GM06990 (cell line): ENCODE measurements at regions not wholly inside any gene's neighbourhood (a gene's known extent, or its start where the extent isn't known, plus 50 kb on each side); places are given as distances from the start of the nearest gene placed in this dataset.

Source experiments
- DNase-seq: peaks from one replicate; pipeline ENCODE4 v3.0.0-alpha.2; 2011; ENCODE audit not compliant: insufficient read length; ENCODE audit errors: extremely low read depth
- H3K27me3 ChIP-seq: replicated peaks from 2 replicates; pipeline ENCODE4 v1.6.0; 2011; ENCODE audit warnings: low read length; ENCODE audit not compliant: control insufficient read depth, insufficient read depth
- H3K36me3 ChIP-seq: 2 replicates; pipeline ENCODE4 v1.5.1; 2011; ENCODE audit warnings: low read length; ENCODE audit not compliant: control insufficient read depth, insufficient read depth
- H3K4me3 ChIP-seq: replicated peaks from 2 replicates; pipeline ENCODE4 v1.5.1; 2011; ENCODE audit warnings: low read depth, mild to moderate bottlenecking, control low read depth, low read length
- TF ChIP-seq, protein P1 (sequence below): IDR thresholded peaks from 2 replicates; pipeline ENCODE4 v1.5.1; 2011; ENCODE audit warnings: low read length, control low read depth, mild to moderate bottlenecking, inconsistent platforms; ENCODE audit not compliant: insufficient read depth, poor library complexity, severe bottlenecking

DNA sequence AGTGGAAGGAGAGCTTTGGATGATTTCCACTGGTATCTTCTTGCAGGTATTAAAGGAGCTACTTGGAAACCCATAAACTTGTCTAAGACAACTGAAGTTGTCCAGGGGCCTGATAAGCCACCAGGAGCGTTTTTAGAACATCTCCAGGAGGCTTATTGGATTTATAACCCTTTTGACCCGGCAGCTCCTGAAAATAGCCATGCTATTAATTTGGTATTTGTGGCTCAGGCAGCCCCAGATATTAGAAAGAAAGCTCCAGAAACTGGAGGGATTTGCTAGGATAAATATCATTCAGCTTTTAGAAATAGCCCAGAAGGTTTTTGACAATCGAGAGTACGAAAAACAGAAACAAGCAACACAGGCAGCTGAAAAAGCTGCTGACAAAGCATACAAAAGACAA lies 461.0 kb upstream of the HTR1E start:
- H3K27me3 ChIP-seq = no peaks in the 10 kb centered on the region
- no peak overlapping the region for H3K4me3 ChIP-seq
- TF ChIP-seq, protein P1, sequence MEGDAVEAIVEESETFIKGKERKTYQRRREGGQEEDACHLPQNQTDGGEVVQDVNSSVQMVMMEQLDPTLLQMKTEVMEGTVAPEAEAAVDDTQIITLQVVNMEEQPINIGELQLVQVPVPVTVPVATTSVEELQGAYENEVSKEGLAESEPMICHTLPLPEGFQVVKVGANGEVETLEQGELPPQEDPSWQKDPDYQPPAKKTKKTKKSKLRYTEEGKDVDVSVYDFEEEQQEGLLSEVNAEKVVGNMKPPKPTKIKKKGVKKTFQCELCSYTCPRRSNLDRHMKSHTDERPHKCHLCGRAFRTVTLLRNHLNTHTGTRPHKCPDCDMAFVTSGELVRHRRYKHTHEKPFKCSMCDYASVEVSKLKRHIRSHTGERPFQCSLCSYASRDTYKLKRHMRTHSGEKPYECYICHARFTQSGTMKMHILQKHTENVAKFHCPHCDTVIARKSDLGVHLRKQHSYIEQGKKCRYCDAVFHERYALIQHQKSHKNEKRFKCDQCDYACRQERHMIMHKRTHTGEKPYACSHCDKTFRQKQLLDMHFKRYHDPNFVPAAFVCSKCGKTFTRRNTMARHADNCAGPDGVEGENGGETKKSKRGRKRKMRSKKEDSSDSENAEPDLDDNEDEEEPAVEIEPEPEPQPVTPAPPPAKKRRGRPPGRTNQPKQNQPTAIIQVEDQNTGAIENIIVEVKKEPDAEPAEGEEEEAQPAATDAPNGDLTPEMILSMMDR = no peak
- DNase-seq = no peak
- no peaks in the 10 kb centered on the region for H3K36me3 ChIP-seq

DNA sequence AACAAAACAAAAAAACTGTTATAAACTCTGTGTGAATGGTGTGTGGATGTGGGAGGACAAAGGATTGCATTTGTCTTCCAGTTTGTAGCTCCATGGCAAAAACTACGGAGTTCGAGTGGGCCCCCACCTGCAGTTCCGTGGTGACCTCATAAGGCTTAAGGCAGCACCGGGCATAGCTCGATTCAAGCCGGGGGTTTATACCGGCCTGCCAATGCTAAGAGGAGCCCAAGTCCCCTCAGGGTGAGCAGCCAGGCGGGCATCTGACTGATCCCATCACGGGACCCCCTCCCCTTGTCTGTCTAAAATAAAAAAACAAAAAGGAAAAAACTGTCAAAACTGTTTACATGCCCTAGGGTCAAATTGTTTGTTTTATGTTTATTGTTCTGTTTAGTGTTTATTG lies 463.2 kb upstream of the HTR1E start:
- Histone ChIP-seq H3K4me3 (no peak overlapping the region), H3K27me3 (no peaks in the 10 kb centered on the region), H3K36me3 (no peaks in the 10 kb centered on the region)
- TF ChIP-seq, protein P1 = no peak
- no peak for DNase-seq

DNA sequence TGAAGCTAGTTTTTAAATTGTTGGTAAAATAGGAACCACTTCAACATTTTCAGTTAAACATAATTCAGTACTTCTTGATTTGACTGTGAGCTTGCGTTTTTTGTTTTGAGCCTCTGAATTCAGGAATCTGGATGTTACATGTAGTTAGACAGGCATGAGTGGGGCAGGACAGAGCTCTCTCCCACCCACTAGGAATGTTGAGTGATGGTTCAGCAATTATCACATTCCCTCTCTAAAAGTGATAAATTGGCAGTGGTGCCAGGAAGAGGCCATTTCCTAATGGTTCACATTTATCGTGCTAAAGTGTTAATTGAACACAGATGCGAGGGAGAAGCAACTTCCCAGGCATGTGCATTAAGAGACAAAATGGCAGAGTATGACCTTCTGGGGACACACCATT lies 465.5 kb upstream of the HTR1E start:
- Histone ChIP-seq H3K27me3 (no peaks in the 10 kb centered on the region), H3K4me3 (no peak overlapping the region), H3K36me3 (no peaks in the 10 kb centered on the region)
- TF ChIP-seq, protein P1 = no peak
- no peak for DNase-seq

DNA sequence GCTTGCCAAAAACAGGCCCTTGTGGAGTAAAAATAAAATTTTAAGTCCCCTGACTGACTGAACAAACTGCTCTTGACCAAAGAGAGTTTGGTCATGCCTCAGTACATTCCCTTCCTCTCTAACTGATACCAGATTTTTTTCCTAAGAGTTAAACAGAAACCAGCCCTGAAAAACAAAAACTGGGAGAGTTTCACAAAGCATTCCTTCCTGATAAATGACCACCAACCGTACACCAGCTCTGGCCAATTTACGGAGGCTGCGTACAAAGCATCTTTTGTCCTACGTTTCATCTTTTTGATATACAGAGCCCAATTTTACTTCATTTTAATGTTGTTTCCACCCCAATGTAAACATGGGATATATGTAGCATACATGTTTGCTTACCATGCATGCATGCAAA lies 477.4 kb upstream of the HTR1E start:
- no peaks in the 10 kb centered on the region for H3K36me3 ChIP-seq

DNA sequence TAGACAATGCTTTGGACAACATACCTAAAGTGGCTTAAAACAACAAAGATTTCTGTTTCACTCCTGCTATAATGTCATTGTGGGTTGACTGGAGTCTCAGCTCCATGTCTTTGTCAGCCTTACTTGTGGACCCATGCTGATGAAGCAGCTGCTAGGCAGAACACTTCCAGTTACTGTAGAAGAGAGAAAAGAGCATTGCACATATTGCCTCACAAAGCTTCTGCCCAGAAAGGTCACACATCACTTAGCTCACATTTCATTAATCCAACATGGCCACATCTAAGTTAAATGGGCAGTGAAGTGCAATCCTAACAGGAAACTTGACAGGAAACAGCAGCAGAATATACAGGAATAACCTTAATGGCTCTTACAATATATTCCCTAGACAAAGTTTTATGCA lies 480.5 kb upstream of the HTR1E start:
- H3K36me3 ChIP-seq = no peaks in the 10 kb centered on the region
- H3K27me3 ChIP-seq = no peaks in the 10 kb centered on the region
- no peak overlapping the region for H3K4me3 ChIP-seq
- TF ChIP-seq, protein P1 = no peak
- DNase-seq = no peak

More for the DNA sequence above, 477.4 kb upstream of the HTR1E start:
- TF ChIP-seq, protein P1 = no peak
- Histone ChIP-seq H3K4me3 (no peak overlapping the region), H3K27me3 (no peaks in the 10 kb centered on the region)
- DNase-seq = no peak

DNA sequence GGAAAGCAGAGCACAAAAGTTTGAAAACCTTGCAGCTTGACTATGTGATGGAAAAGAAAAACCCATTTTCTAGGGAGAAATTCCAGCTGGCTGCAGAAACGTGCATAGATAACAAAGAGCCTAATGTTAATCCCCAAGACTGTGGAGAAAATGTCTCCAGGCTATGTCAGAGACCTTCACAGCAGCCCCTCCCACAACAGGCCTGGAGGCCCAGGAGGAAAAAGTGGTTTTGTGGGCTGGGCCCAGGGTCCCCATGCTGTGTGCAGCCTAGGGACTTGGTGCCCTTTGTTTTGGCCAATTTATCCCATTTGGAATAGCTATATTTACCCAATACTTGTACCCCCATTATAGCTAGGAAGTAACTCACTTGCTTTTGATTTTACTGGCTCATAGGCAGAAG lies 484.1 kb upstream of the HTR1E start:
- H3K27me3 ChIP-seq = no peaks in the 10 kb centered on the region
- DNase-seq = no peak
- no peak overlapping the region for H3K4me3 ChIP-seq
- TF ChIP-seq, protein P1 = no peak
- no peaks in the 10 kb centered on the region for H3K36me3 ChIP-seq
